ENCODE measurements at regions not wholly inside any gene's neighbourhood (a gene's known extent, or its start where the extent isn't known, plus 50 kb on each side); places are given as distances from the start of the nearest gene placed in this dataset.

DNA sequence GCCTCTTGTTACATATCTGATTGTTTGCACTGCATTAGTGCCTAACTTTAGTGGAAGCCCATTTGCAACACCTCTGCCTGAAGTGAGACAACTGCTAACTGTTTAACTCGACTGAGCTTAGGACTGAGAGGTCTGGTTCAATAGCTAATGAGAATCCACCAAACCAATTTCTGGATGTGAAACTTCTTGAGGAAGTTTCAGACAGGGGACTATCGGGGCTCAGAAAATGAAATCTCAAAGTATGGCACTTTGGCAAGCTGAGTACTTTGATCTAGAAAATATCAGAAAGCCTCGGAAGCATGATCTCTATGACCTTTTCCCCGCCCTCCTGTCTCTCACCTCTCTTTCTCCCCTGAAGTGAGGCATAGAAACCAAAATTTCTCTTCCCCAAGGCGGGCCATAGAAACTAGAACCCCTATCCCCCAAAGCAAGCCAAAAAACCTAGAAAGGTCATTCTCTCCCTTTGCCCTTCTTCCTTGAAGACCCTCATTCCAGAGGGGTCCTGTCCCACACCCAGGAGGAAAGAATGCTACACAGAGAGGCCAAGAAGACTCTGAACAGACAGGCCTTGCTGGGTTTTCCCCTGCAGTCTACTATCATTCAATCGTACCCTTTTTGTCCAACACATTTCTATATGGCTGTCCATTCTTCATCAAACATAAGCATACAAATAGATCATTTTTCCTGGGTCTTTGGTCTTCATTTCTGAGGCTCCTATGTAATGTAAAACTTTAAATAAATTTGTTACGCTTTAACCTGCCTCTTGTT, 69.6 kb upstream of the CREB1 start:
- POLR2A ChIA-PET = interaction anchor here (0.5 to 0.6 kb wide), 2 partner anchors 165 to 1320 kb away, joined by 3 to 4 read pairs; partner anchors contain the start of gene METTL21A
- peak; percentile 82 for FAIRE-seq
- peak overlapping the region; percentile 15; the same call in 1 of the 2 replicates for H3K27ac ChIP-seq (ENCODE audit: control insufficient read depth, insufficient read depth)
- TF ChIP-seq ZNF24 (IDR thresholded peaks at IDR 0.05) (no peak), SRF (IDR thresholded peaks at IDR 0.05; ENCODE audit: low read depth in 2 of 2, low read length in 2 of 2) (no peak), GATAD2B (conservative IDR thresholded peaks at IDR 0.05; ENCODE audit: low read depth) (no peak), PML (IDR thresholded peaks at IDR 0.05; ENCODE audit: low read length) (no peak), POLR2AphosphoS2 (IDR thresholded peaks at IDR 0.05; ENCODE audit: low read depth, low read length) (no peak), SMARCA5 (IDR thresholded peaks at IDR 0.05) (no peak), KAT2A (conservative IDR thresholded peaks at IDR 0.05; ENCODE audit: control insufficient read depth, low read depth, low read length) (no peak), ZNF384 (IDR thresholded peaks at IDR 0.05; ENCODE audit: borderline replicate concordance, low read depth, low read length) (no peak)
- TF ChIP-seq, protein P1, sequence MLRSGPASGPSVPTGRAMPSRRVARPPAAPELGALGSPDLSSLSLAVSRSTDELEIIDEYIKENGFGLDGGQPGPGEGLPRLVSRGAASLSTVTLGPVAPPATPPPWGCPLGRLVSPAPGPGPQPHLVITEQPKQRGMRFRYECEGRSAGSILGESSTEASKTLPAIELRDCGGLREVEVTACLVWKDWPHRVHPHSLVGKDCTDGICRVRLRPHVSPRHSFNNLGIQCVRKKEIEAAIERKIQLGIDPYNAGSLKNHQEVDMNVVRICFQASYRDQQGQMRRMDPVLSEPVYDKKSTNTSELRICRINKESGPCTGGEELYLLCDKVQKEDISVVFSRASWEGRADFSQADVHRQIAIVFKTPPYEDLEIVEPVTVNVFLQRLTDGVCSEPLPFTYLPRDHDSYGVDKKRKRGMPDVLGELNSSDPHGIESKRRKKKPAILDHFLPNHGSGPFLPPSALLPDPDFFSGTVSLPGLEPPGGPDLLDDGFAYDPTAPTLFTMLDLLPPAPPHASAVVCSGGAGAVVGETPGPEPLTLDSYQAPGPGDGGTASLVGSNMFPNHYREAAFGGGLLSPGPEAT (IDR thresholded peaks at IDR 0.05; ENCODE audit: low read depth) = no peak; the same call in 1 of the 2 replicates
- TF ChIP-seq, protein P2, sequence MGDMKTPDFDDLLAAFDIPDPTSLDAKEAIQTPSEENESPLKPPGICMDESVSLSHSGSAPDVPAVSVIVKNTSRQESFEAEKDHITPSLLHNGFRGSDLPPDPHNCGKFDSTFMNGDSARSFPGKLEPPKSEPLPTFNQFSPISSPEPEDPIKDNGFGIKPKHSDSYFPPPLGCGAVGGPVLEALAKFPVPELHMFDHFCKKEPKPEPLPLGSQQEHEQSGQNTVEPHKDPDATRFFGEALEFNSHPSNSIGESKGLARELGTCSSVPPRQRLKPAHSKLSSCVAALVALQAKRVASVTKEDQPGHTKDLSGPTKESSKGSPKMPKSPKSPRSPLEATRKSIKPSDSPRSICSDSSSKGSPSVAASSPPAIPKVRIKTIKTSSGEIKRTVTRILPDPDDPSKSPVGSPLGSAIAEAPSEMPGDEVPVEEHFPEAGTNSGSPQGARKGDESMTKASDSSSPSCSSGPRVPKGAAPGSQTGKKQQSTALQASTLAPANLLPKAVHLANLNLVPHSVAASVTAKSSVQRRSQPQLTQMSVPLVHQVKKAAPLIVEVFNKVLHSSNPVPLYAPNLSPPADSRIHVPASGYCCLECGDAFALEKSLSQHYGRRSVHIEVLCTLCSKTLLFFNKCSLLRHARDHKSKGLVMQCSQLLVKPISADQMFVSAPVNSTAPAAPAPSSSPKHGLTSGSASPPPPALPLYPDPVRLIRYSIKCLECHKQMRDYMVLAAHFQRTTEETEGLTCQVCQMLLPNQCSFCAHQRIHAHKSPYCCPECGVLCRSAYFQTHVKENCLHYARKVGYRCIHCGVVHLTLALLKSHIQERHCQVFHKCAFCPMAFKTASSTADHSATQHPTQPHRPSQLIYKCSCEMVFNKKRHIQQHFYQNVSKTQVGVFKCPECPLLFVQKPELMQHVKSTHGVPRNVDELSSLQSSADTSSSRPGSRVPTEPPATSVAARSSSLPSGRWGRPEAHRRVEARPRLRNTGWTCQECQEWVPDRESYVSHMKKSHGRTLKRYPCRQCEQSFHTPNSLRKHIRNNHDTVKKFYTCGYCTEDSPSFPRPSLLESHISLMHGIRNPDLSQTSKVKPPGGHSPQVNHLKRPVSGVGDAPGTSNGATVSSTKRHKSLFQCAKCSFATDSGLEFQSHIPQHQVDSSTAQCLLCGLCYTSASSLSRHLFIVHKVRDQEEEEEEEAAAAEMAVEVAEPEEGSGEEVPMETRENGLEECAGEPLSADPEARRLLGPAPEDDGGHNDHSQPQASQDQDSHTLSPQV (IDR thresholded peaks at IDR 0.05) = no peak
- TF ChIP-seq, protein P3, sequence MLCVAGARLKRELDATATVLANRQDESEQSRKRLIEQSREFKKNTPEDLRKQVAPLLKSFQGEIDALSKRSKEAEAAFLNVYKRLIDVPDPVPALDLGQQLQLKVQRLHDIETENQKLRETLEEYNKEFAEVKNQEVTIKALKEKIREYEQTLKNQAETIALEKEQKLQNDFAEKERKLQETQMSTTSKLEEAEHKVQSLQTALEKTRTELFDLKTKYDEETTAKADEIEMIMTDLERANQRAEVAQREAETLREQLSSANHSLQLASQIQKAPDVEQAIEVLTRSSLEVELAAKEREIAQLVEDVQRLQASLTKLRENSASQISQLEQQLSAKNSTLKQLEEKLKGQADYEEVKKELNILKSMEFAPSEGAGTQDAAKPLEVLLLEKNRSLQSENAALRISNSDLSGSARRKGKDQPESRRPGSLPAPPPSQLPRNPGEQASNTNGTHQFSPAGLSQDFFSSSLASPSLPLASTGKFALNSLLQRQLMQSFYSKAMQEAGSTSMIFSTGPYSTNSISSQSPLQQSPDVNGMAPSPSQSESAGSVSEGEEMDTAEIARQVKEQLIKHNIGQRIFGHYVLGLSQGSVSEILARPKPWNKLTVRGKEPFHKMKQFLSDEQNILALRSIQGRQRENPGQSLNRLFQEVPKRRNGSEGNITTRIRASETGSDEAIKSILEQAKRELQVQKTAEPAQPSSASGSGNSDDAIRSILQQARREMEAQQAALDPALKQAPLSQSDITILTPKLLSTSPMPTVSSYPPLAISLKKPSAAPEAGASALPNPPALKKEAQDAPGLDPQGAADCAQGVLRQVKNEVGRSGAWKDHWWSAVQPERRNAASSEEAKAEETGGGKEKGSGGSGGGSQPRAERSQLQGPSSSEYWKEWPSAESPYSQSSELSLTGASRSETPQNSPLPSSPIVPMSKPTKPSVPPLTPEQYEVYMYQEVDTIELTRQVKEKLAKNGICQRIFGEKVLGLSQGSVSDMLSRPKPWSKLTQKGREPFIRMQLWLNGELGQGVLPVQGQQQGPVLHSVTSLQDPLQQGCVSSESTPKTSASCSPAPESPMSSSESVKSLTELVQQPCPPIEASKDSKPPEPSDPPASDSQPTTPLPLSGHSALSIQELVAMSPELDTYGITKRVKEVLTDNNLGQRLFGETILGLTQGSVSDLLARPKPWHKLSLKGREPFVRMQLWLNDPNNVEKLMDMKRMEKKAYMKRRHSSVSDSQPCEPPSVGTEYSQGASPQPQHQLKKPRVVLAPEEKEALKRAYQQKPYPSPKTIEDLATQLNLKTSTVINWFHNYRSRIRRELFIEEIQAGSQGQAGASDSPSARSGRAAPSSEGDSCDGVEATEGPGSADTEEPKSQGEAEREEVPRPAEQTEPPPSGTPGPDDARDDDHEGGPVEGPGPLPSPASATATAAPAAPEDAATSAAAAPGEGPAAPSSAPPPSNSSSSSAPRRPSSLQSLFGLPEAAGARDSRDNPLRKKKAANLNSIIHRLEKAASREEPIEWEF (IDR thresholded peaks at IDR 0.05; ENCODE audit: insufficient replicate concordance, low read depth, low read length) = peak; percentile 52

More for the DNA sequence above, 69.6 kb upstream of the CREB1 start:
- Histone ChIP-seq H3K4me1 (ENCODE audit: control insufficient read depth, insufficient read depth, low read length) (peaks cover 11% of the 10 kb centered on the region), H3K4me2 (ENCODE audit: control insufficient read depth, insufficient read depth) (peak overlapping the region; percentile 75), H3K4me3 (peak overlapping the region; percentile 21; the same call in 1 of the 2 replicates), H4K20me1 (ENCODE audit: control insufficient read depth, insufficient read depth) (no peaks in the 10 kb centered on the region), H2AFZ (ENCODE audit: control insufficient read depth, low read depth, low read length) (peak overlapping the region; percentile 53), H3K27me3 (replicated peaks in 1 of 2; ENCODE audit: control insufficient read depth in 2 of 2, insufficient read depth in 2 of 2, low read length in 1 of 2) (no peaks in the 10 kb centered on the region), H3K79me2 (ENCODE audit: control insufficient read depth, insufficient read depth, low read length) (no peaks in the 10 kb centered on the region), H3K36me3 (ENCODE audit: control insufficient read depth in 2 of 2, insufficient read depth in 2 of 2, low read length in 1 of 2) (no peaks in the 10 kb centered on the region), H3K9ac (ENCODE audit: control insufficient read depth, insufficient read depth, low read length) (no peak overlapping the region), H3K9me3 (replicated peaks; ENCODE audit: control insufficient read depth, insufficient read depth, low read length) (no peaks in the 10 kb centered on the region)
- DNase-seq (ENCODE audit: low read depth, low spot score) (peak; percentile 36), ATAC-seq (peak; percentile 97)
- in situ Hi-C loops (cut with MboI) = no loop called here
- BruUV-seq (replicated peaks) = no TSS peak
- CTCF ChIA-PET = interaction anchor here (1.1 to 1.6 kb wide), 5 partner anchors 13 to 318 kb away, joined by 3 to 6 read pairs (median 3); no protein-coding TSS in a partner anchor
- intact Hi-C loops (cut with micrococcal nuclease; ENCODE audit: unreplicated experiment) = loop anchor here (1.0 kb wide), 1 partner anchor 126 kb away; no protein-coding TSS in a partner anchor
- RAD21 ChIA-PET (ENCODE audit: unreplicated experiment) = interaction anchor here (0.9 to 1.2 kb wide), 6 partner anchors 8 to 317 kb away, joined by 3 to 5 read pairs (median 4); no protein-coding TSS in a partner anchor
- WGBS (ENCODE audit: insufficient coverage, insufficient replicate concordance, low lambda C conversion rate, missing lambda C conversion rate) = 44% methylated on average over 7 of the region's 7 CpGs
- SMC1A ChIA-PET (ENCODE audit: uncharacterized antibody, unreplicated experiment) = interaction anchor here (0.6 to 1.3 kb wide), 12 partner anchors 9 to 306 kb away, joined by 3 to 6 read pairs (median 3); no protein-coding TSS in a partner anchor

Data from GM12878 (cell line).